Erythroblast (primary cell): ENCODE measurements at regions not wholly inside any gene's neighbourhood (a gene's known extent, or its start where the extent isn't known, plus 50 kb on each side); places are given as distances from the start of the nearest gene placed in this dataset.

Experiments used
- DNase-seq, 2 experiments: peaks; one replicate each; lab custom pipeline; 2025; lab: John Stamatoyannopoulos, UW
- GATA1 ChIP-seq: IDR thresholded peaks from 2 replicates; pipeline ENCODE4 v1.6.1; 2011; ENCODE audit warnings: low read depth, mild to moderate bottlenecking, control low read depth, low read length, moderate library complexity
- POLR2A ChIP-seq: IDR thresholded peaks from 2 replicates; pipeline ENCODE4 v1.6.1; 2011; ENCODE audit warnings: mild to moderate bottlenecking, low read length

DNA sequence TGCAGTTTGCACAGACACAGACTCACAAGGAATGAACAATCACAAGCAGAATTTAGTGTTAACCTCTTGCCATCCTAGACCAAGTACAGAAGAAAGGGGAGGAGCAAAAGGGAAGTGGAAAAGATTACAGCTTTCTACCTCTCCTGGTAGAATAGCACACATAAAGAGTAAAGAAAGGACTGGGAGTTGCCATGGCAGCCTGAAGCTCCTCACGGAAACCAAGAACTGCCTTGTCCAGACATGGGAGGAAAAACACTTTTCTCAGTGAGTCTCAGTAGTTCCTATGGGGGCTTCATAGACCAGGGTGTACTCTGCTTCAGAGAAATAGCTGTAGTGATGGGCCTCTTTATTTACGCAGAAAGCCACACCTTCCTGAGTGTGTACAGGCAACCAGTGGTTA, 114.7 kb upstream of the GAP43 start:
- TF ChIP-seq GATA1 (no peak), POLR2A (no peak)
- no peak for DNase-seq

GRCh38 chr3:115512565-115513415, 110.5 kb upstream of the GAP43 start:
- DNase-seq: no peak
- TF ChIP-seq GATA1 (no peak), POLR2A (no peak)

GRCh38 chr3:115513416-115513800, 109.9 kb upstream of the GAP43 start:
- TF ChIP-seq POLR2A: no peak
- TF ChIP-seq GATA1: no peak
- no peak for DNase-seq

- DNase-seq: no peak
- TF ChIP-seq GATA1 (no peak), POLR2A (no peak)
Measured at GRCh38 chr3:115517457-115518050, 105.8 kb upstream of the GAP43 start.

GRCh38 chr3:115518100-115518852, 105.0 kb upstream of the GAP43 start:
- no peak for DNase-seq
- no peak for TF ChIP-seq POLR2A
- TF ChIP-seq GATA1: no peak

DNA sequence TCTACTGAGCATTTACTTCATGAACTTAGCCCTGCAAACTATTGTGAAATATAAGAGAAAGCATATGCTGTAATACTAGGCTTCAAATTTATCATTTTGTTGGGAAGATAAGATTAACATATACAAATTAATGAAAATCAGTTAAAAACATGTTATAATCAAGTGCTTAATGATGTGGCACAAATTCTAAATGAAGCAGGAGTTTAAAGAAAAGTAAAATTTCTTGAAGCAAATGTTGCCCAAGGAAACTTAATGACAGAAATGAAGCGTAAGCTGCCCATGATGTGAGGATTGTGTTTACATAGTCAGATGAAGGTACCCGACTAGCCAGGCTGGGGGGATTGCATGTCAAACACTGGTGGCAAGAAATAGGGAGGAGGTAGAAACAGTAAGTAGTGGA, 103.1 kb upstream of the GAP43 start:
- DNase-seq: no peak
- TF ChIP-seq POLR2A: no peak
- TF ChIP-seq GATA1: no peak

GRCh38 chr3:115520651-115521245, 102.6 kb upstream of the GAP43 start:
- no peak for DNase-seq
- TF ChIP-seq GATA1 (no peak), POLR2A (no peak)

GRCh38 chr3:115523458-115523857, 99.9 kb upstream of the GAP43 start:
- no peak for TF ChIP-seq POLR2A
- TF ChIP-seq GATA1: no peak
- DNase-seq: no peak

DNA sequence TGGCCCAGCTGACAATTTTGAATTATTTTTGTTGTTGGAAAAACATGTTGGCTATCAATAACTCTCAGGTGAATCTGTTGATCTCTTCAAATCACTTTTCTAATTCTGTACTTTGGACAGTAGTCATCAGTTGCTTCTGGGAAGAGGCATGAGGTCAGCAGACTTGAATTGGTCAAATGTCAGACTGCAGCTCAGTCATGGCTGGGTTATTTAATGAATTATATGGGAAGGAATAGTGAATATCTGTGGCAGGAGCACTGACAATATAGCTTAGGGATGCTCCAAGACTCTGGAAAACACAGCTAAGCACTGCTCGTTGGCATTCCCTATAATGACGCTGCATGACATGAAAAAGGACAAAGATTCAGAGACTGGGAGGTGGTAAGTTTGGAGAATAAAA, 98.8 kb upstream of the GAP43 start:
- DNase-seq: no peak
- TF ChIP-seq POLR2A (no peak), GATA1 (no peak)

GRCh38 chr3:115525731-115526130, 97.6 kb upstream of the GAP43 start:
- TF ChIP-seq POLR2A (no peak), GATA1 (no peak)
- no peak for DNase-seq

- DNase-seq: no peak
- TF ChIP-seq POLR2A: no peak
Measured at GRCh38 chr3:115533218-115533617, 90.1 kb upstream of the GAP43 start.

DNA sequence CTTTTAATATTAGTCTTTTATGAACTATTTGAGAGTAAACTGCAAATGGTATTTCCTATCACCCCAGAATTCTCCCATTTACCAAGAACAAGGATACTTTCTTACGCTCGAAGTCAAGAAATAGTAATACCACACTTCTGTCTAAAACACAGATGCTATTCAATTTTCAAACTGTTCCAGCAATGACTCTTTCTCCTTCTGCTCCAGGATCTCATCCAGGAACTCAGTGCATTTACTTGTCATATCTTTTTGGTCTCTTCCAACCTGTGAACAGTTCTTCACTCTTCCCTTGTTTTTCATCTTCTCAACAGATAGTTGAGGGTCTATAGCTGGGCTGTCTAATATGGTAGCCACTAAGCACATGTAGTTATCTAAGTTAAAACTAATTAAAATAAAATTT, 87.1 kb upstream of the GAP43 start:
- TF ChIP-seq POLR2A (no peak), GATA1 (no peak)
- no peak for DNase-seq

GRCh38 chr3:115537669-115538068, 85.6 kb upstream of the GAP43 start:
- no peak for DNase-seq
- no peak for TF ChIP-seq POLR2A

- TF ChIP-seq POLR2A: no peak
- no peak for TF ChIP-seq GATA1
- DNase-seq: no peak
Measured at GRCh38 chr3:115547207-115547606, 76.1 kb upstream of the GAP43 start.
